IPS-20b (cell line): ENCODE measurements at regions not wholly inside any gene's neighbourhood (a gene's known extent, or its start where the extent isn't known, plus 50 kb on each side); places are given as distances from the start of the nearest gene placed in this dataset.
"Not testable (repeated sequence)": the region's sequence is repeated elsewhere in the genome, so short reads cannot be mapped to it uniquely, and the experiment has no call there.

Source experiments
- H3K27ac ChIP-seq: one replicate; pipeline ENCODE4 v1.5.1; 2013; ENCODE audit warnings: low read length
- H3K27me3 ChIP-seq: 2 replicates; pipeline ENCODE4 v1.6.1; 2013; ENCODE audit warnings: mild to moderate bottlenecking, low read length, inconsistent platforms; ENCODE audit not compliant: insufficient read depth
- H3K36me3 ChIP-seq: 2 replicates; pipeline ENCODE4 v1.6.1; 2013; ENCODE audit warnings: low read depth, mild to moderate bottlenecking, inconsistent platforms, low read length, moderate library complexity; ENCODE audit not compliant: insufficient read depth
- H3K4me1 ChIP-seq: 2 replicates; pipeline ENCODE4 v1.6.1; 2013; ENCODE audit warnings: mild to moderate bottlenecking, control low read depth, inconsistent platforms, low read length, moderate library complexity; ENCODE audit not compliant: insufficient read depth
- H3K4me3 ChIP-seq: 2 replicates; pipeline ENCODE4 v1.5.1; 2013; ENCODE audit warnings: mild to moderate bottlenecking, low read length, inconsistent platforms
- H3K9ac ChIP-seq: 2 replicates; pipeline ENCODE4 v1.6.1; 2013; ENCODE audit warnings: low read depth, mild to moderate bottlenecking, inconsistent platforms, low read length, moderate library complexity
- H3K9me3 ChIP-seq: 2 replicates; pipeline ENCODE4 v1.6.1; 2013; ENCODE audit warnings: mild to moderate bottlenecking, low read depth, low read length, inconsistent platforms; ENCODE audit not compliant: insufficient read depth

DNA sequence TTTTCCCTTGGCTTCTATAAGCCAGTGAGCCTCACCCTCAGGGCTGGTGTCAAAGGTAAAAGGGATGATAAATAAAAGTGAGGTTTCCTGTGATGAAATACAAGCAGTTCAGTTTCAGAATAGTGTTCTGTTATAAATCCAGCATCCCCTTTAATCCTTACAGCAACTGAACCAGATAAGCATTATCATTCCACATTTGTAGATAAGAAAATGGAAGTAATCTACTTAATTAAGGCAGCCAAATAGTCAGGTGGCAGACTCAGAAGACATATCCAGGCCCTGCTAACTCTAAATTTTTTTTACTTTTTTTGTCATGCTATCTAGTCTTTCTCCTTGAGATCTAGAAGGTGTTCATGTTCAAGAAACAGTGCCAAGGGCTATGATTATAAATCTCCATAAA, 99.4 kb upstream of the SOX21 start:
- peaks cover 4% of the 10 kb centered on the region; the same call in 1 of the 2 replicates for H3K4me1 ChIP-seq
- no peaks in the 10 kb centered on the region for H3K36me3 ChIP-seq
- no peaks in the 10 kb centered on the region for H3K9me3 ChIP-seq
- no peak overlapping the region for H3K9ac ChIP-seq
- no peaks in the 10 kb centered on the region for H3K27me3 ChIP-seq
- no peak overlapping the region for H3K27ac ChIP-seq
- no peak overlapping the region for H3K4me3 ChIP-seq

DNA sequence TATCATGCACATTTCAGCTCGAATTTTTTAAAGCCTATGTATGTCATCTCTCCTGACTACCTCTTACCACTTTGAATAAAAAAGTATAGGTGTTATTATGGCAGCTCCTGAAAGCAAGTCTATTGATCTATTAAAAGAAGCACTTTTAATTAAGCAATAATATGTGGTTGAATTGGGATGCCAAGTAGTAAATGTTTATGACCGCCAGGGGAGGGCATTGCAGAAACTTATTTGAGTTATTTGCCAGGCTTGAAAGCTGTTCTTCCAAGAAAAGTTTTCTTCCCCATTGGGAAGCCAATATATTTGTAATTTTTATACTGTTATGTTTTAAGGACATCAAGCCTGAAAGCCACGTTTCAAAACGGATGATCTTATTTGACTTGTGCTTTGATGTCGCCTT, 88.1 kb upstream of the SOX21 start:
- H3K4me1 ChIP-seq: no peaks in the 10 kb centered on the region
- no peaks in the 10 kb centered on the region for H3K27me3 ChIP-seq
- H3K4me3 ChIP-seq: no peak overlapping the region
- no peaks in the 10 kb centered on the region for H3K9me3 ChIP-seq
- H3K9ac ChIP-seq: no peak overlapping the region
- no peak overlapping the region for H3K27ac ChIP-seq
- no peaks in the 10 kb centered on the region for H3K36me3 ChIP-seq

DNA sequence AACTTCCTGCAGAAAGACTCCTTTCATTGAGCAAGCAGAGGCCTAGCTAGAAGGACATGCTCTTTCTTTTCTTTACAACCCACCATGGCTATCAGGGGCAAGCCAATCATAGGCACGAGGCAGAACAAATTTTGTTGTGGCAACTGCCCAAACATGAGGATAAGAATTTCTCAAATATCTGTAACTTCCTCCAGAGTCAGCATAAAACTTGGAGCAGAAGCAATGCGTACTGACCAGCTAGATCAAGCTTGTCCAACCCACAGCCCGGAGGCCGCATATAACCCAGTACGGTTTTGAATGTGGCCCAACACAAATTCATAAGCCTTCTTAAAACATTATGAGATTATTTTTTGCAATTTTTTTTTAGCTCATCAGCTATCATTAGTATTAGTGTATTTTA, 87.0 kb upstream of the SOX21 start:
- Histone ChIP-seq H3K9ac (no peak overlapping the region), H3K9me3 (no peaks in the 10 kb centered on the region), H3K4me1 (no peaks in the 10 kb centered on the region), H3K27ac (no peak overlapping the region), H3K4me3 (no peak overlapping the region), H3K36me3 (no peaks in the 10 kb centered on the region), H3K27me3 (no peaks in the 10 kb centered on the region)

DNA sequence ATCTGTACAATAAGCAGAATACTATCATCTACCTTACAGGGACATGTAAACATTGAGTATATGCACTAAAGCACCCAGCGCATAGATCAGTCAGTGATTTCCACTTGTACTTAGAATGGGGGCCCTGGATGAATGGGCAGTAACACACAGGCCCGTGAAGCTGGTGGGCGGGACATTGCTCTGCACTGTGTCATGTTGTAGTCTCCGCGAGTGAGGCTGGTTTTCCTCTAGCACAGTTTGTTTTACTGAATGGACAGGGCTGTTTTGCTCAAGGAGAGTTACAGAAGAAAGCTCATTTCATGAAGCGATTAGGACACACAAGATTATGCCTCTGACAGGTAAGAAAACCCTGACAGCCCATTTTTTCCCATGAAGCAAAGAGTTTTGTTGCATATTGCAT, 86.4 kb upstream of the SOX21 start:
- H3K4me3 ChIP-seq: no peak overlapping the region

DNA sequence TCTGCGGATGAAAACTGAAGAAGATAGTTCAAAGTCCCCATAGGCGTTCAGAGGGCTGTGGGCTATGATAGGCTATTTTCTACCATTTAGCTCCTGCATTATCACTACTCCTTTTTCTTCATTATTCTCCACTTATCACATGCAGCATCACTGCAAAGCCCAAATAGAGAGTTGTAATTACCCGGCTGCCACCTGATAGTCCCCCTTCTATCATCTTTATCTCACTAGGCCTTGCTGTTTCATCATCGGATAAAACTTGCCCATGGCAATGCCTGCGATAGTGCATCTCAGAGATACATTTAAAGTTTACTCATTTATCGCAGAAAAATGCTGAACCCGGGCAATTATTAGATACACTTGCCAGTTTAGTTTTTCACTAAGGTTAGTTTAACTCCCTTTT, 82.9 kb upstream of the SOX21 start:
- H3K27ac ChIP-seq: no peak overlapping the region
- H3K4me1 ChIP-seq: peaks cover 2% of the 10 kb centered on the region; the same call in 1 of the 2 replicates
- H3K4me3 ChIP-seq: no peak overlapping the region
- H3K9ac ChIP-seq: no peak overlapping the region
- H3K36me3 ChIP-seq: no peaks in the 10 kb centered on the region
- H3K9me3 ChIP-seq: no peaks in the 10 kb centered on the region
- no peaks in the 10 kb centered on the region for H3K27me3 ChIP-seq

More for the DNA sequence above, 86.4 kb upstream of the SOX21 start:
- H3K36me3 ChIP-seq: no peaks in the 10 kb centered on the region
- H3K9ac ChIP-seq: no peak overlapping the region
- H3K27me3 ChIP-seq: no peaks in the 10 kb centered on the region
- no peak overlapping the region for H3K27ac ChIP-seq
- H3K4me1 ChIP-seq: no peaks in the 10 kb centered on the region
- H3K9me3 ChIP-seq: no peaks in the 10 kb centered on the region

DNA sequence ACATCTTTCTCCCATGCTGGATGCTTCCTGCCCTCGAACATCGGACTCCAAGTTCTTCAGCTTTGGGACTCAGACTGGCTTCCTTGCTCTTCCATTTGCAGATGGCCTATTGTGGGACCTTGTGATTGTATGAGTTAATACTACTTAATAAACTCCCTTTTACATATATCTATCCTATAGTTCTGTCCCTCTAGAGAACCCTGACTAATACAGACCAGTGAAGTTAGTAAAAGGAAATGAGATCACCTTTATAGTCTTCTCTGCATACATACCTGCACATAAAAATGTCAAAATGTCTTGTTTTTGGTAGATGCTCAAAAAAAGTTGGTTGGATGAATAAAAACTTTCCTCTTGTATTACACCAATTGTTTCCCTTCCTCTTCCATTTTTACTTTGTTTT, 73.9 kb upstream of the SOX21 start:
- not testable (repeated sequence) for H3K4me3 ChIP-seq, H3K4me1 ChIP-seq, H3K9ac ChIP-seq, H3K9me3 ChIP-seq, H3K27me3 ChIP-seq, H3K27ac ChIP-seq, H3K36me3 ChIP-seq

DNA sequence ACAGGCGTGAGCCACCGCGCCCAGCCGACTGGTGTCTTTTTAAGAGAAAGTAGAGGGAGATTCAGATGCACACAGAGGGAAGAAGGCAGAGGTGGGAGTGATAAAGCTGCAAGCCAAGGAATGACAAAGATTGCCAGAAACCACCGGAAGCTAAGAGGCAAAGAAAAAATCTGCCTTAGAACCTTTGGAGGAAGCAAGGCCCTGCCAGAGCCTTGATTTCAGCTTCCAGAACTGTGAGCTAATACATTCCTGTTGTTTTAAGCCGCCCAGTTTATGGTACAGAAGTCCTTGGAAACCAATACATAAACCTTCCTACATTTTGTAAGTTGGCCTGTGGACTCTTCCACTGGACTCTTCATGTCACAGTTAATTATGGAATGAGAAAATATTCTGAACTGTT, 71.7 kb upstream of the SOX21 start:
- Histone ChIP-seq H3K36me3 (no peaks in the 10 kb centered on the region), H3K9ac (no peak overlapping the region), H3K9me3 (0 out of 2 replicates have a peak, but pooled peaks cover 3% of the 10 kb centered on the region), H3K27me3 (no peaks in the 10 kb centered on the region), H3K4me3 (no peak overlapping the region), H3K27ac (no peak overlapping the region), H3K4me1 (peaks cover 3% of the 10 kb centered on the region; the same call in 1 of the 2 replicates)

DNA sequence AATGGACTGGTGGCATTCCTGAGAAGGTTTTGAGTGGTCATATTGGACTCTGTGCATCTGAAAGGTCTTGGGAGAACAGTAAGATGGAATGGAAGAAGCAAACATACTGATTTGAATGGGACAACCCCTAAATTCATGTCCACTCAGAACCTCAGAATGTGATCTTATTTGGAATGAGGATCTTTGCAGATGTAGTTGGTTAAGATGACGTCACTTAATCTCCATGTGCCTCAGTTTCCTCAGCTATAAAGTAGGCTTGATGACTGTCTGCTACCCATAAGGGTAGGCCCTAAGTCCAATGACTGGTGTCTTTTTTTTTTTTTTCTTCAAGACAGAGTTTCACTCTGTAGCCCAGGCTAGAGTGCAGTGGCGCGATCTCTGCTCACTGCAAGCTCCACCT, 71.1 kb upstream of the SOX21 start:
- Histone ChIP-seq H3K9me3 (0 out of 2 replicates have a peak, but pooled peaks cover 3% of the 10 kb centered on the region), H3K4me1 (peaks cover 3% of the 10 kb centered on the region; the same call in 1 of the 2 replicates), H3K4me3 (no peak overlapping the region), H3K27ac (no peak overlapping the region), H3K36me3 (no peaks in the 10 kb centered on the region), H3K9ac (no peak overlapping the region), H3K27me3 (no peaks in the 10 kb centered on the region)

DNA sequence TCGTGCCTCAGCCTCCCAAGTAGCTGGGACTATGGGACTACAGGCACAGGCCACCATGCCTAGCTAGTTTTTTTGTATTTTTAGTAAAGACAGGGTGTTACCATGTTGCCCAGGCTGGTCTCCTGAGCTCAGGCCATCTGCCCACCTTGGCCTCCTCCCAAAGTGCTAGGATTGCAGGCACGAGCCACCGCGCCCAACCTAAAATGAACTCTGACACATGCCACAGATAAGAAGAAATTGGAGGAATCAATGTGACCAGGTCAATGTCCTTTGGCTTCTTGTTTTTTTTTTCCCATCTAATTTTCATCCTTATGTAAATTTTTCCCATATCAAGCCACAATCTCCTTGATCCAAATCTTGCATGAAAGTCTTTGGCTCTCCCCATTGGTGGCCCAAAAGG, 68.1 kb upstream of the SOX21 start:
- H3K36me3 ChIP-seq: no peaks in the 10 kb centered on the region
- H3K9me3 ChIP-seq: 0 out of 2 replicates have a peak, but pooled peaks cover 3% of the 10 kb centered on the region
- peaks cover 6% of the 10 kb centered on the region; the same call in 1 of the 2 replicates for H3K4me1 ChIP-seq
- H3K9ac ChIP-seq: no peak overlapping the region
- no peak overlapping the region for H3K27ac ChIP-seq
- no peak overlapping the region for H3K4me3 ChIP-seq
- no peaks in the 10 kb centered on the region for H3K27me3 ChIP-seq

DNA sequence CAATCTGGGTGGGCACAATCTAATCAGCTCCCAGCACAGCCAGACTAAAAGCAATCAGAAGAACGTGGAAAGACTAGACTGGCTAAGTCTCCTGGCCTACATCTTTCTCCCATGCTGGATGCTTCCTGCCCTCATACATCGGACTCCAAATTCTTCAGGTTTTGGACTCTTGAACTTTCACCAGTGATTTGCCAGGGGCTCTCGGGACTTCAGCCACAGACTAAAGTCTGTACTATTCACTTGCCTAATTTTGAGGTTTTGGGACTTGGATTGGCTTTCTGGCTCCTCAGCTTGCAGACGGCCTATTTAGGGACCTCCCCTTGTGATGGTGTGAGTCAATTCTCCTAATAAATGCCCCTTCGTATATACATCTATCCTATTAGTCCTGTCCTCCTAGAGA, 66.6 kb upstream of the SOX21 start:
- Histone ChIP-seq H3K4me1 (peaks cover 6% of the 10 kb centered on the region; the same call in 1 of the 2 replicates), H3K27me3 (no peaks in the 10 kb centered on the region), H3K27ac (no peak overlapping the region), H3K36me3 (no peaks in the 10 kb centered on the region), H3K4me3 (no peak overlapping the region), H3K9ac (no peak overlapping the region), H3K9me3 (0 out of 2 replicates have a peak, but pooled peaks cover 3% of the 10 kb centered on the region)

DNA sequence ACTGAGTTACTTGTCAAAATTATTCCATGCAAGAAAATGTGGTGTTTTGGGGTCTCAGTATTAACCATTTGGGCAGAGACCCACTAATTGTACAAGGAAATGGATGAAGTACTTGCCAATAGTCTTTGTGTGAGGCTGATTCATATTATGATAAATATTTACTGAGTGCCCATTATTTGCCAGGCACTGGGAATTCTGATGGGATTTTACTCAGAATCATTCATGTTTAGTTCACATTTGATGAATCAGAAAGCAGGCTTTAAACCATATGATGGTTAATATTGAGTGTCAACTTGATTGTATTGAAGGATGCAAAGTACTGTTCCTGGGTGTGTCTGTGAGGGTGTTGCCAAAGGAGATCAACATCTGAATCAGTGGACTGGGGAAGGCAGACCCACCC, 66.2 kb upstream of the SOX21 start:
- Histone ChIP-seq H3K27ac (no peak overlapping the region), H3K27me3 (no peaks in the 10 kb centered on the region), H3K4me3 (no peak overlapping the region), H3K36me3 (no peaks in the 10 kb centered on the region), H3K9ac (no peak overlapping the region), H3K9me3 (0 out of 2 replicates have a peak, but pooled peaks cover 3% of the 10 kb centered on the region), H3K4me1 (peaks cover 6% of the 10 kb centered on the region; the same call in 1 of the 2 replicates)

DNA sequence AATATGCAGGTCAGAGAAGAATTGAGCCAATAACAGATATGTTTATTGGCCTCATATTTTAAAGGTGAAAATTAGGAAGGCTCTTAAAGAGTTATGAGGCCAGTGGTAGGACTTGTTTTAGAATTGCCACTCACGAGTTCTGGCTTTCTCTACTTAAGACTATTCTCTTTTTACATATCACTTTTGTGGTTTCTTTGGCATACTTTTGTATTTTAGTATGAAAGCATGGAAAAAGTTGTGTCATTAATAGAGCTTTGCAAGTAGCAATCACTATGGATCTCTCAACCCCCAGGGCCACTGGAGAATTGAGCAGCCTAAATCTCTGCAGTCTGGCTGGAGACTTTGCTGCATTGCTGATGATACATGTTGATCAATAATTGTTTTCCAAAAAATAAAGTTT, 64.6 kb upstream of the SOX21 start:
- no peaks in the 10 kb centered on the region for H3K36me3 ChIP-seq
- no peak overlapping the region for H3K4me3 ChIP-seq
- peaks cover 6% of the 10 kb centered on the region; the same call in 1 of the 2 replicates for H3K4me1 ChIP-seq
- no peaks in the 10 kb centered on the region for H3K9me3 ChIP-seq
- H3K27me3 ChIP-seq: no peaks in the 10 kb centered on the region
- no peak overlapping the region for H3K9ac ChIP-seq
- H3K27ac ChIP-seq: no peak overlapping the region
